HG02798 (cell line): ENCODE measurements at regions not wholly inside any gene's neighbourhood (a gene's known extent, or its start where the extent isn't known, plus 50 kb on each side); places are given as distances from the start of the nearest gene placed in this dataset.
"Not testable (repeated sequence)": the region's sequence is repeated elsewhere in the genome, so short reads cannot be mapped to it uniquely, and the experiment has no call there.

Source experiments
- ATAC-seq: cut with Tn5 transposase; IDR thresholded peaks from one replicate; pipeline ENCODE4 v1.9.1; 2021; ENCODE audit warnings: mild to moderate bottlenecking; ENCODE audit not compliant: unreplicated experiment, poor library complexity

GRCh38 chr5:133861161-133861737, 107.2 kb downstream of the C5orf15 start:
- ATAC-seq, result peak; percentile 53

GRCh38 chr5:133859073-133859472, 109.4 kb downstream of the C5orf15 start:
- ATAC-seq, result no peak

- not testable (repeated sequence) for ATAC-seq
Observed at GRCh38 chr5:133857595-133858313, 110.7 kb downstream of the C5orf15 start.

GRCh38 chr5:133854554-133854953, 113.9 kb downstream of the C5orf15 start:
- no peak for ATAC-seq

- no peak for ATAC-seq
Observed at GRCh38 chr5:133853646-133854365, 114.6 kb downstream of the C5orf15 start.

- ATAC-seq, result no peak
Observed at GRCh38 chr5:133851521-133851920, 116.9 kb downstream of the C5orf15 start.

GRCh38 chr5:133850811-133851210, 117.6 kb downstream of the C5orf15 start:
- no peak for ATAC-seq

- ATAC-seq, result no peak
Observed at GRCh38 chr5:133849116-133849515, 119.3 kb downstream of the C5orf15 start.

GRCh38 chr5:133848341-133848811, 120.0 kb downstream of the C5orf15 start:
- no peak for ATAC-seq

- ATAC-seq, result no peak
Observed at GRCh38 chr5:133847886-133848285, 120.5 kb downstream of the C5orf15 start.

GRCh38 chr5:133847301-133847700, 121.1 kb downstream of the C5orf15 start:
- no peak for ATAC-seq

GRCh38 chr5:133846478-133847226, 121.8 kb downstream of the C5orf15 start:
- ATAC-seq, result no peak

- no peak for ATAC-seq
Observed at GRCh38 chr5:133845271-133845670, 123.2 kb downstream of the C5orf15 start.

- no peak for ATAC-seq
Observed at GRCh38 chr5:133844836-133845235, 123.6 kb downstream of the C5orf15 start.

- no peak for ATAC-seq
Observed at GRCh38 chr5:133843911-133844310, 124.5 kb downstream of the C5orf15 start.

GRCh38 chr5:133842846-133843611, 125.4 kb downstream of the C5orf15 start:
- no peak for ATAC-seq

GRCh38 chr5:133841831-133842750, 126.3 kb downstream of the C5orf15 start:
- no peak for ATAC-seq

- ATAC-seq, result no peak
Observed at GRCh38 chr5:133840168-133840567, 128.3 kb downstream of the C5orf15 start.

GRCh38 chr5:133839721-133840120, 128.7 kb downstream of the C5orf15 start:
- ATAC-seq, result no peak
